GM18867 (cell line): ENCODE measurements at regions not wholly inside any gene's neighbourhood (a gene's known extent, or its start where the extent isn't known, plus 50 kb on each side); places are given as distances from the start of the nearest gene placed in this dataset.

Experiments
- ATAC-seq: cut with Tn5 transposase; IDR thresholded peaks from one replicate; pipeline ENCODE4 v1.9.1; 2021; ENCODE audit warnings: mild to moderate bottlenecking, moderate library complexity; ENCODE audit not compliant: unreplicated experiment

GRCh38 chr4:59983852-59984251, 1216.3 kb upstream of the ADGRL3 start:
- ATAC-seq = no peak

- no peak for ATAC-seq
Measured at GRCh38 chr4:59987289-59987688, 1212.8 kb upstream of the ADGRL3 start.

- no peak for ATAC-seq
Measured at GRCh38 chr4:59994118-59994517, 1206.0 kb upstream of the ADGRL3 start.

GRCh38 chr4:60002603-60003337, 1197.4 kb upstream of the ADGRL3 start:
- no peak for ATAC-seq

GRCh38 chr4:60013464-60014184, 1186.5 kb upstream of the ADGRL3 start:
- ATAC-seq = no peak

- no peak for ATAC-seq
Measured at GRCh38 chr4:60016971-60017370, 1183.2 kb upstream of the ADGRL3 start.

GRCh38 chr4:60019180-60019579, 1180.9 kb upstream of the ADGRL3 start:
- no peak for ATAC-seq

- ATAC-seq = no peak
Measured at GRCh38 chr4:60019946-60020345, 1180.2 kb upstream of the ADGRL3 start.

- no peak for ATAC-seq
Measured at GRCh38 chr4:60020389-60020788, 1179.7 kb upstream of the ADGRL3 start.

- ATAC-seq = no peak
Measured at GRCh38 chr4:60033826-60034225, 1166.3 kb upstream of the ADGRL3 start.

GRCh38 chr4:60034361-60034760, 1165.8 kb upstream of the ADGRL3 start:
- no peak for ATAC-seq

GRCh38 chr4:60039908-60040307, 1160.2 kb upstream of the ADGRL3 start:
- no peak for ATAC-seq

- ATAC-seq = no peak
Measured at GRCh38 chr4:60042231-60042652, 1157.9 kb upstream of the ADGRL3 start.

- no peak for ATAC-seq
Measured at GRCh38 chr4:60042941-60043340, 1157.2 kb upstream of the ADGRL3 start.

GRCh38 chr4:60078984-60079383, 1121.1 kb upstream of the ADGRL3 start:
- ATAC-seq = no peak

GRCh38 chr4:60081839-60082238, 1118.3 kb upstream of the ADGRL3 start:
- no peak for ATAC-seq

GRCh38 chr4:60088807-60089486, 1111.2 kb upstream of the ADGRL3 start:
- ATAC-seq = no peak

GRCh38 chr4:60089546-60090273, 1110.4 kb upstream of the ADGRL3 start:
- ATAC-seq = no peak

GRCh38 chr4:60096676-60097075, 1103.5 kb upstream of the ADGRL3 start:
- no peak for ATAC-seq

GRCh38 chr4:60116592-60116991, 1083.5 kb upstream of the ADGRL3 start:
- ATAC-seq = no peak

GRCh38 chr4:60117726-60118323, 1082.3 kb upstream of the ADGRL3 start:
- no peak for ATAC-seq
